ENCODE measurements at regions not wholly inside any gene's neighbourhood (a gene's known extent, or its start where the extent isn't known, plus 50 kb on each side); places are given as distances from the start of the nearest gene placed in this dataset.

DNA sequence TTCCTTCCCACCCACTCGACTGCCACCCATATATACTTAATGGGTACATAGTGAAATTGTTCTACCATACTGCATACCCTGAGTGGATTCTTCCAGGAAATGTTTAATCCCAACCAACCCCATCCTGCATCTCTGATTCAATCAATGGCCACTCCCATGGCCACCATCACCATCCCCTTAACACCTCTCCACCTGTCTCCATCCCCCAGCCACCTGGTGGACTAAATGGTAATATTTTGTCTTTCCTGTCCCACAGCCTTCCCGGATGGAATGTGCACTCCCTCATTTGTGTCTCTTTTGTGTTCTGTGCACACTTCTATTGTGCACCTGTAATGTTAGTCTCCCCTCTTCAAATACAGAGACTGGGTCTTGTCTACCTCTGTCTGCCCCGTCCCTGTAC lies 259.9 kb downstream of the ALDH8A1 start:
- Mint-ChIP-seq H3K9me3 (ENCODE audit: unreplicated experiment) (peaks cover 2% of the 10 kb centered on the region), H3K27ac (ENCODE audit: unreplicated experiment) (no peak overlapping the region), H3K4me1 (ENCODE audit: low read depth, unreplicated experiment) (no peaks in the 10 kb centered on the region), H3K4me3 (ENCODE audit: unreplicated experiment) (no peak overlapping the region), H3K36me3 (ENCODE audit: unreplicated experiment) (no peaks in the 10 kb centered on the region), H3K27me3 (ENCODE audit: unreplicated experiment) (no peaks in the 10 kb centered on the region)
- DNase-seq = no peak
- no peak for TF ChIP-seq CTCF (IDR thresholded peaks at IDR 0.05; ENCODE audit: partially characterized antibody, unreplicated experiment)

DNA sequence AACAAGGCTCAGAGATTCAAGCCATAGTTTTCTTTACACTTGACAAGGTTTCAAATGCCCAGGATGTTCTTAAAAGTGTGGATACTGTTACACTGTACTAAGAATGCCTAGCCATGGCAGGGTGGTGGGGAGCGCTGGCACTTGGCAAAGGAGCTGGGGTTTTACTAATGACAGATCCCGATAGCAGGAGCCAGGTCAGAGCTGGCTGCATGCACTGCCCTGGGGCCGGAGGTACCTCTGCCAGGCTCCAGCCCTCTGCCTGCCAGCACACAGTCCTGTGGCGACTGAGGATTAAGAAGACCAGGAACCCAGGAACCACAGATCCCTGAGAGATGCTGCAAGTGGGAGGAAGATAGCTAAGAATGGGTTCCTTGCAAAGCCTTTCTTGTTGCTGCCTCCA lies 260.3 kb downstream of the ALDH8A1 start:
- no peak for DNase-seq
- no peak for TF ChIP-seq CTCF (IDR thresholded peaks at IDR 0.05; ENCODE audit: partially characterized antibody, unreplicated experiment)
- Mint-ChIP-seq H3K36me3 (ENCODE audit: unreplicated experiment) (no peaks in the 10 kb centered on the region), H3K4me3 (ENCODE audit: unreplicated experiment) (no peak overlapping the region), H3K4me1 (ENCODE audit: low read depth, unreplicated experiment) (no peaks in the 10 kb centered on the region), H3K27ac (ENCODE audit: unreplicated experiment) (no peak overlapping the region), H3K27me3 (ENCODE audit: unreplicated experiment) (no peaks in the 10 kb centered on the region), H3K9me3 (ENCODE audit: unreplicated experiment) (peaks cover 2% of the 10 kb centered on the region)

DNA sequence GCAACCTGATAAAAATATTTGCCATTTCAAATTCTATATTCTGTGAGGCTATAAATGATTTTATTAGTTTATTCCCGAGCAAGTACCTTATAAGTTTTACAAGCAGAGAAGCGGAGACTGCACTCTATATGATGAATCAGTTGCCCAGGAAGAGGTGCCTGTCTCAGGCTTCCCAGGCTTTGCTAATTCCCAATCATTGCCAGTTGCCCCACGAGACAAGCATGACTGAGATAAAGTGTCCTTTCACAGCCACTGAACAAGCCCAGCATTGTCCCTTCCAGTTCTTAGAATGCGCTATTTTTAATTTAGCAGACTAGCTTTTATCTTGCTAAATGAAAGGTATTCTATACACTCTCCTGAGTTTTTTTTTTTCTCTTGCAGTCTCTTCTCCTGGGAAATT lies 260.7 kb downstream of the ALDH8A1 start:
- no peak overlapping the region for H3K4me3 Mint-ChIP-seq (ENCODE audit: unreplicated experiment)
- TF ChIP-seq CTCF (IDR thresholded peaks at IDR 0.05; ENCODE audit: partially characterized antibody, unreplicated experiment) = no peak
- H3K36me3 Mint-ChIP-seq (ENCODE audit: unreplicated experiment) = no peaks in the 10 kb centered on the region
- peaks cover 2% of the 10 kb centered on the region for H3K9me3 Mint-ChIP-seq (ENCODE audit: unreplicated experiment)
- no peak overlapping the region for H3K27ac Mint-ChIP-seq (ENCODE audit: unreplicated experiment)
- no peaks in the 10 kb centered on the region for H3K27me3 Mint-ChIP-seq (ENCODE audit: unreplicated experiment)
- DNase-seq = no peak
- no peaks in the 10 kb centered on the region for H3K4me1 Mint-ChIP-seq (ENCODE audit: low read depth, unreplicated experiment)

GRCh38 chr6:134686071-134686470 lies 263.8 kb downstream of the ALDH8A1 start:
- Mint-ChIP-seq H3K36me3 (ENCODE audit: unreplicated experiment) (no peaks in the 10 kb centered on the region), H3K27ac (ENCODE audit: unreplicated experiment) (no peak overlapping the region), H3K9me3 (ENCODE audit: unreplicated experiment) (peaks cover 2% of the 10 kb centered on the region), H3K27me3 (ENCODE audit: unreplicated experiment) (no peaks in the 10 kb centered on the region), H3K4me3 (ENCODE audit: unreplicated experiment) (no peak overlapping the region), H3K4me1 (ENCODE audit: low read depth, unreplicated experiment) (no peaks in the 10 kb centered on the region)
- no peak for DNase-seq
- TF ChIP-seq CTCF (IDR thresholded peaks at IDR 0.05; ENCODE audit: partially characterized antibody, unreplicated experiment) = no peak

GRCh38 chr6:134684423-134684795 lies 265.5 kb downstream of the ALDH8A1 start:
- Mint-ChIP-seq H3K27me3 (ENCODE audit: unreplicated experiment) (no peaks in the 10 kb centered on the region), H3K9me3 (ENCODE audit: unreplicated experiment) (peaks cover 1% of the 10 kb centered on the region), H3K36me3 (ENCODE audit: unreplicated experiment) (no peaks in the 10 kb centered on the region), H3K4me3 (ENCODE audit: unreplicated experiment) (no peak overlapping the region), H3K27ac (ENCODE audit: unreplicated experiment) (no peak overlapping the region), H3K4me1 (ENCODE audit: low read depth, unreplicated experiment) (no peaks in the 10 kb centered on the region)
- no peak for DNase-seq
- TF ChIP-seq CTCF (IDR thresholded peaks at IDR 0.05; ENCODE audit: partially characterized antibody, unreplicated experiment) = no peak

All from glutamatergic neuron (in vitro differentiated cells).